K562 (cell line): ENCODE measurements at regions not wholly inside any gene's neighbourhood (a gene's known extent, or its start where the extent isn't known, plus 50 kb on each side); places are given as distances from the start of the nearest gene placed in this dataset.

ENCODE experiments used
- ATAC-seq: fragments of 200-7000 bp; cut with Tn5 transposase; 3 replicates; pipeline ENCODE4 v1.9.1; 2020; ENCODE audit warnings: moderate library complexity
- BruUV-seq: library from RNA; stranded (reverse); fragments of 400-500 nt; replicated peaks from 2 replicates; lab custom pipeline; 2021; lab: Mats Ljungman, UMichigan
- CTCF ChIA-PET: fragments of 300-600 bp; formaldehyde crosslinking; extraction: SDS; loops from one replicate; lab custom pipeline; 2021; ENCODE audit warnings: low intra/inter-chr PET ratio; lab: Yijun Ruan, JAX
- POLR2A ChIA-PET: fragments of 300-600, 350-650 bp; sonication (Branson Sonifier 250); formaldehyde crosslinking; extraction: SDS; loops from one replicate; lab custom pipeline; 2021; ENCODE audit warnings: antibody characterized with exemption, inconsistent platforms; lab: Yijun Ruan, JAX
- DNase-seq, 4 experiments: peaks; one replicate each; pipeline versions ENCODE4 v3.0.0 to v3.0.0-alpha.2; 2011 to 2018; ENCODE audit warnings: low spot score in 3 of 4, mixed read lengths in 3 of 4; ENCODE audit errors: extremely low read depth in 1 of 4
- FAIRE-seq: peaks from 2 replicates; lab custom pipeline; 2011; peaks lifted over from hg19 to GRCh38; lab: Jason Lieb, UNC
- H2AFZ ChIP-seq: 2 replicates; pipeline ENCODE4 v1.6.0; 2011; ENCODE audit warnings: low read depth, low read length, control low read depth, inconsistent platforms
- H3K27ac ChIP-seq: fragments of 200-600 bp; 3 replicates; pipeline ENCODE4 v1.8.0; 2011; ENCODE audit warnings: low read depth, mild to moderate bottlenecking, control low read depth, inconsistent platforms, low read length, moderate library complexity, mixed read lengths; ENCODE audit errors: extremely low read depth
- H3K27me3 ChIP-seq, 2 experiments: fragments of 300-600 bp in 1 of 2; 2 replicates in 1 of 2; 3 replicates in 1 of 2; pipeline versions ENCODE4 v1.6.0 to v1.8.0; 2011; ENCODE audit warnings: inconsistent platforms in 2 of 2, low read length in 2 of 2, mild to moderate bottlenecking in 1 of 2, mixed read lengths in 1 of 2, moderate library complexity in 1 of 2; ENCODE audit not compliant: control insufficient read depth in 2 of 2, insufficient read depth in 2 of 2
- H3K36me3 ChIP-seq: fragments of 300-600 bp; 3 replicates; pipeline ENCODE4 v1.8.0; 2011; ENCODE audit warnings: mild to moderate bottlenecking, low read length, inconsistent platforms; ENCODE audit not compliant: control insufficient read depth, insufficient read depth
- H3K4me1 ChIP-seq, 2 experiments: fragments of 200-600 bp in 1 of 2; replicated peaks in 1 of 2; 2 replicates in 1 of 2; 3 replicates in 1 of 2; pipeline versions ENCODE4 v1.5.1 to v1.8.0; 2011; ENCODE audit warnings: inconsistent platforms in 2 of 2, low read length in 2 of 2, mild to moderate bottlenecking in 1 of 2, mixed read lengths in 1 of 2, moderate library complexity in 1 of 2; ENCODE audit not compliant: control insufficient read depth in 2 of 2, insufficient read depth in 2 of 2
- H3K4me2 ChIP-seq: 2 replicates; pipeline ENCODE4 v1.6.1; 2011; ENCODE audit warnings: low read length, control low read depth, inconsistent platforms, mixed read lengths; ENCODE audit not compliant: insufficient read depth
- H3K4me3 ChIP-seq: fragments of 200-600 bp; sonication (generic), shearing (Covaris generic); 2 replicates; pipeline ENCODE4 v1.5.1; 2016; ENCODE audit warnings: control low read depth, inconsistent platforms
- H3K79me2 ChIP-seq: fragments of 200-600 bp; 3 replicates; pipeline ENCODE4 v1.8.0; 2011; ENCODE audit warnings: low read length, inconsistent platforms; ENCODE audit not compliant: control insufficient read depth, insufficient read depth
- H3K9ac ChIP-seq, 2 experiments: 2 replicates each; pipeline versions ENCODE4 v1.6.0 to v1.6.1; 2011; ENCODE audit warnings: low read depth in 2 of 2, low read length in 2 of 2, control low read depth in 1 of 2, inconsistent platforms in 1 of 2, mild to moderate bottlenecking in 1 of 2, mixed read lengths in 1 of 2; ENCODE audit not compliant: insufficient read depth in 1 of 2
- H3K9me1 ChIP-seq: one replicate; pipeline ENCODE4 v1.6.0; 2011; ENCODE audit warnings: inconsistent platforms, mild to moderate bottlenecking, low read length, moderate library complexity; ENCODE audit not compliant: control insufficient read depth, insufficient read depth
- H3K9me3 ChIP-seq: replicated peaks from 2 replicates; pipeline ENCODE4 v1.5.1; 2011; ENCODE audit warnings: low read depth, low read length, inconsistent platforms; ENCODE audit not compliant: control insufficient read depth, insufficient read depth
- H4K20me1 ChIP-seq: replicated peaks from 2 replicates; pipeline ENCODE4 v1.6.1; 2011; ENCODE audit warnings: low read length, inconsistent platforms, mixed read lengths; ENCODE audit not compliant: control insufficient read depth, insufficient read depth
- ATF1 ChIP-seq, 2 experiments: fragments of 450-650 bp in 1 of 2; IDR thresholded peaks; 2 replicates each; pipeline ENCODE4 v1.6.1; 2016; ENCODE audit warnings: missing compliant biosample characterization in 1 of 2, missing genetic modification characterization in 1 of 2
- BRCA1 ChIP-seq, 2 experiments: fragments of 450-650 bp in 1 of 2; sonication (generic) in 1 of 2; formaldehyde crosslinking in 1 of 2; IDR thresholded peaks; 2 replicates each; pipeline versions ENCODE4 v1.5.0 to v1.6.1; 2017 to 2020; ENCODE audit warnings: mild to moderate bottlenecking in 1 of 2, missing genetic modification reagents in 1 of 2
- CBX5 ChIP-seq: IDR thresholded peaks from 2 replicates; pipeline ENCODE4 v1.6.1; 2014; ENCODE audit warnings: low read depth, borderline replicate concordance
- EP300 ChIP-seq: IDR thresholded peaks from 2 replicates; pipeline ENCODE4 v1.6.1; 2012; ENCODE audit warnings: low read length, improper control_type of control experiment
- FOXJ2 ChIP-seq: fragments of 200-800 bp; sonication (Bioruptor generic); IDR thresholded peaks from 2 replicates; pipeline ENCODE4 v1.6.1; 2016; ENCODE audit warnings: missing genetic modification characterization, missing compliant biosample characterization
- FOXK2 ChIP-seq, 2 experiments: fragments of 450-650 bp; IDR thresholded peaks in 1 of 2; conservative IDR thresholded peaks in 1 of 2; 2 replicates each; pipeline ENCODE4 v1.6.1; 2016; ENCODE audit warnings: low read depth in 2 of 2, mild to moderate bottlenecking in 1 of 2
- KLF13 ChIP-seq: fragments of 450-650 bp; IDR thresholded peaks from 2 replicates; pipeline ENCODE4 v1.6.1; 2016; ENCODE audit warnings: missing genetic modification characterization, low read depth, mild to moderate bottlenecking, missing compliant biosample characterization, moderate library complexity, borderline replicate concordance
- L3MBTL2 ChIP-seq: fragments of 450-650 bp; IDR thresholded peaks from 2 replicates; pipeline ENCODE4 v1.6.1; 2016; ENCODE audit warnings: mild to moderate bottlenecking, moderate library complexity
- PYGO2 ChIP-seq: fragments of 450-650 bp; IDR thresholded peaks from 2 replicates; pipeline ENCODE4 v1.6.1; 2016; ENCODE audit warnings: mild to moderate bottlenecking, missing genetic modification characterization, moderate library complexity, missing compliant biosample characterization
- RUNX1 ChIP-seq: sonication (generic); IDR thresholded peaks from 2 replicates; pipeline ENCODE4 v1.6.1; 2016; ENCODE audit warnings: antibody characterized with exemption, low read depth
- ZEB2 ChIP-seq: fragments of 450-650 bp; IDR thresholded peaks from 2 replicates; pipeline ENCODE4 v1.6.1; 2016
- ZNF24 ChIP-seq: fragments of 450-650 bp; IDR thresholded peaks from 2 replicates; pipeline ENCODE4 v1.6.1; 2016
- ZNF57 ChIP-seq: fragments of 450-650 bp; formaldehyde crosslinking; IDR thresholded peaks from 2 replicates; pipeline ENCODE4 v1.4.0; 2020; ENCODE audit warnings: mild to moderate bottlenecking, moderate library complexity
- ZNF707 ChIP-seq: fragments of 250-450 bp; sonication (Bioruptor Pico); conservative IDR thresholded peaks from 2 replicates; pipeline ENCODE4 v1.8.0; 2022; ENCODE audit warnings: inconsistent platforms, mild to moderate bottlenecking, moderate library complexity
- ZNF766 ChIP-seq: fragments of 200-800 bp; sonication (Bioruptor generic); conservative IDR thresholded peaks from 2 replicates; pipeline ENCODE4 v1.6.1; 2016; ENCODE audit warnings: missing genetic modification characterization, missing compliant biosample characterization
- WGBS: fragments of 100-300 bp; shearing (Covaris generic); methylation state at CpG from one replicate; pipeline ENCODE4 v1.1.6; 2016; ENCODE audit warnings: low coverage, mixed read lengths; ENCODE audit not compliant: insufficient coverage; ENCODE audit errors: missing lambda C conversion rate; 5-methylcytosine and 5-hydroxymethylcytosine counted together
- in situ Hi-C: fragments of 300-500 bp; cut with MboI; formaldehyde crosslinking; loops from 4 replicates; pipeline ENCODE4 v1.15.0; 2018; ENCODE audit warnings: inconsistent platforms, mixed read lengths
- intact Hi-C: fragments of 100-400 bp; cut with micrococcal nuclease; formaldehyde crosslinking; loops from 2 replicates; pipeline ENCODE4 v1.14.2; 2022
- TF ChIP-seq, protein P1 (sequence below): fragments of 250-450 bp; sonication (Bioruptor Pico); IDR thresholded peaks from 2 replicates; pipeline ENCODE4 v1.5.0; 2022; ENCODE audit warnings: mild to moderate bottlenecking
- TF ChIP-seq, protein P2 (sequence below): sonication (generic); formaldehyde crosslinking; IDR thresholded peaks from 2 replicates; pipeline ENCODE4 v1.8.0; 2022; ENCODE audit warnings: mild to moderate bottlenecking, low read depth, missing genetic modification reagents
- TF ChIP-seq, protein P3 (sequence below): IDR thresholded peaks from 3 replicates; pipeline ENCODE4 v1.6.1; 2011; ENCODE audit warnings: borderline replicate concordance, mild to moderate bottlenecking; ENCODE audit not compliant: insufficient read length, insufficient read depth

DNA sequence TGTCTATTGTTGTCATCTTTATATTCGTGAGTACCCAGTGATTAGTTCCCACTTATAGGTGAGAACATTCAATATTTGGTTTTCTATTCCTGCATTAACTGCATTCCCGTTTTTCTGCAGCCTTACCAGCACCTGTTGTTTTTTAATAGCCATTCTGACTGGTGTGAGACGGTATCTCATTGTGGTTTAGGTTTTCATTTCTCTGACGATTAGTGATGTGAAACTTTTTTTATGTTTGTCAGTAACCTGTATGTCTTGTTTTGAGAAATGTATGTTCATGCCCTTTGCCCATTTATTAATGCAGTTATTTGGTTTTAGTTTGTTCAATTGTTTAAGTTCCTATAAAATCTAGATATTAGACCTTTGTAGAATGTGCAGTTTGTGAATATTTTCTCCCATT lies 546.0 kb upstream of the RORB start:
- in situ Hi-C loops (no loop called here), intact Hi-C loops (no loop called here)
- no peaks in the 10 kb centered on the region for H3K36me3 ChIP-seq
- no peaks in the 10 kb centered on the region for H3K9me1 ChIP-seq
- ChIA-PET POLR2A (no interaction called here), CTCF (no interaction called here)
- no peak overlapping the region for H3K9ac ChIP-seq
- H3K27ac ChIP-seq: no peak overlapping the region
- WGBS: 40% methylated on average over 4 of the region's 4 CpGs
- no peak for FAIRE-seq
- no peak overlapping the region for H3K4me2 ChIP-seq
- H3K9me3 ChIP-seq: no peaks in the 10 kb centered on the region
- H3K79me2 ChIP-seq: peaks cover 10% of the 10 kb centered on the region; the same call in 2 of the 3 replicates
- no TSS peak for BruUV-seq
- no peak overlapping the region for H3K4me3 ChIP-seq
- H4K20me1 ChIP-seq: no peaks in the 10 kb centered on the region
- H2AFZ ChIP-seq: no peak overlapping the region
- no peaks in the 10 kb centered on the region for H3K27me3 ChIP-seq
- no peaks in the 10 kb centered on the region for H3K4me1 ChIP-seq
- no peak for ATAC-seq
- TF ChIP-seq, protein P1, sequence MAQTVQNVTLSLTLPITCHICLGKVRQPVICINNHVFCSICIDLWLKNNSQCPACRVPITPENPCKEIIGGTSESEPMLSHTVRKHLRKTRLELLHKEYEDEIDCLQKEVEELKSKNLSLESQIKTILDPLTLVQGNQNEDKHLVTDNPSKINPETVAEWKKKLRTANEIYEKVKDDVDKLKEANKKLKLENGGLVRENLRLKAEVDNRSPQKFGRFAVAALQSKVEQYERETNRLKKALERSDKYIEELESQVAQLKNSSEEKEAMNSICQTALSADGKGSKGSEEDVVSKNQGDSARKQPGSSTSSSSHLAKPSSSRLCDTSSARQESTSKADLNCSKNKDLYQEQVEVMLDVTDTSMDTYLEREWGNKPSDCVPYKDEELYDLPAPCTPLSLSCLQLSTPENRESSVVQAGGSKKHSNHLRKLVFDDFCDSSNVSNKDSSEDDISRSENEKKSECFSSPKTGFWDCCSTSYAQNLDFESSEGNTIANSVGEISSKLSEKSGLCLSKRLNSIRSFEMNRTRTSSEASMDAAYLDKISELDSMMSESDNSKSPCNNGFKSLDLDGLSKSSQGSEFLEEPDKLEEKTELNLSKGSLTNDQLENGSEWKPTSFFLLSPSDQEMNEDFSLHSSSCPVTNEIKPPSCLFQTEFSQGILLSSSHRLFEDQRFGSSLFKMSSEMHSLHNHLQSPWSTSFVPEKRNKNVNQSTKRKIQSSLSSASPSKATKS (CRISPR knock-in tag): no peak
- TF ChIP-seq PYGO2 (tag) (no peak), FOXJ2 (no peak), CBX5 (no peak), ATF1 (CRISPR knock-in tag; IDR thresholded peaks at IDR 0.05) (no peak), ATF1 (tag; IDR thresholded peaks at IDR 0.05) (no peak), FOXK2 (conservative IDR thresholded peaks at IDR 0.05 in 1 of 2, IDR thresholded peaks at IDR 0.05 in 1 of 2; ENCODE audit: low read depth in 2 of 2) (no peak), EP300 (no peak), ZNF57 (CRISPR knock-in tag) (no peak), BRCA1 (IDR thresholded peaks at IDR 0.05) (no peak), BRCA1 (CRISPR knock-in tag; IDR thresholded peaks at IDR 0.05) (no peak), RUNX1 (no peak), ZNF766 (no peak), ZNF24 (no peak), KLF13 (tag) (no peak), ZNF707 (CRISPR knock-in tag) (no peak), ZEB2 (no peak), L3MBTL2 (no peak)
- TF ChIP-seq, protein P2, sequence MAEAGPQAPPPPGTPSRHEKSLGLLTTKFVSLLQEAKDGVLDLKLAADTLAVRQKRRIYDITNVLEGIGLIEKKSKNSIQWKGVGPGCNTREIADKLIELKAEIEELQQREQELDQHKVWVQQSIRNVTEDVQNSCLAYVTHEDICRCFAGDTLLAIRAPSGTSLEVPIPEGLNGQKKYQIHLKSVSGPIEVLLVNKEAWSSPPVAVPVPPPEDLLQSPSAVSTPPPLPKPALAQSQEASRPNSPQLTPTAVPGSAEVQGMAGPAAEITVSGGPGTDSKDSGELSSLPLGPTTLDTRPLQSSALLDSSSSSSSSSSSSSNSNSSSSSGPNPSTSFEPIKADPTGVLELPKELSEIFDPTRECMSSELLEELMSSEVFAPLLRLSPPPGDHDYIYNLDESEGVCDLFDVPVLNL (CRISPR knock-in tag): no peak
- TF ChIP-seq, protein P3, sequence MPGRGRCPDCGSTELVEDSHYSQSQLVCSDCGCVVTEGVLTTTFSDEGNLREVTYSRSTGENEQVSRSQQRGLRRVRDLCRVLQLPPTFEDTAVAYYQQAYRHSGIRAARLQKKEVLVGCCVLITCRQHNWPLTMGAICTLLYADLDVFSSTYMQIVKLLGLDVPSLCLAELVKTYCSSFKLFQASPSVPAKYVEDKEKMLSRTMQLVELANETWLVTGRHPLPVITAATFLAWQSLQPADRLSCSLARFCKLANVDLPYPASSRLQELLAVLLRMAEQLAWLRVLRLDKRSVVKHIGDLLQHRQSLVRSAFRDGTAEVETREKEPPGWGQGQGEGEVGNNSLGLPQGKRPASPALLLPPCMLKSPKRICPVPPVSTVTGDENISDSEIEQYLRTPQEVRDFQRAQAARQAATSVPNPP: no peak
- DNase-seq: no peak
